ENCODE measurements at regions not wholly inside any gene's neighbourhood (a gene's known extent, or its start where the extent isn't known, plus 50 kb on each side); places are given as distances from the start of the nearest gene placed in this dataset.

GRCh38 chr14:65294816-65295215 is 117.7 kb upstream of the FUT8 start:
- Histone ChIP-seq H3K27ac (ENCODE audit: insufficient read depth, low read length) (no peak overlapping the region), H2AFZ (replicated peaks; ENCODE audit: low read length, poor library complexity) (no peak overlapping the region), H2BK120ac (ENCODE audit: low read depth, low read length) (no peak overlapping the region), H3K4me3 (ENCODE audit: insufficient read depth, low read depth, low read length) (no peak overlapping the region), H3K9ac (ENCODE audit: low read depth, low read length) (no peak overlapping the region), H3K14ac (replicated peaks; ENCODE audit: low read depth, low read length) (no peak overlapping the region), H4K91ac (ENCODE audit: insufficient read depth, low read depth, low read length) (no peak overlapping the region), H2BK5ac (ENCODE audit: low read depth, low read length, poor library complexity, severe bottlenecking) (no peak overlapping the region), H2AK9ac (replicated peaks; ENCODE audit: low read depth, low read length, poor library complexity) (no peak overlapping the region), H4K20me1 (ENCODE audit: insufficient read depth, low read length) (no peaks in the 10 kb centered on the region), H2AK5ac (ENCODE audit: low read depth, low read length) (no peak overlapping the region), H3K9me1 (ENCODE audit: insufficient read depth, low read length) (no peaks in the 10 kb centered on the region), H2BK15ac (ENCODE audit: low read depth, low read length) (no peak overlapping the region), H3K4me1 (ENCODE audit: control insufficient read depth, insufficient read depth, low read length) (no peaks in the 10 kb centered on the region), H4K5ac (ENCODE audit: low read depth, low read length) (no peak overlapping the region), H4K8ac (ENCODE audit: low read depth in 2 of 2, low read length in 2 of 2) (no peak overlapping the region), H3K36me3 (ENCODE audit: control insufficient read depth, insufficient read depth, low read length) (no peaks in the 10 kb centered on the region), H3K23ac (ENCODE audit: low read depth, low read length) (no peak overlapping the region), H3K18ac (ENCODE audit: low read depth, low read length) (no peak overlapping the region), H3K4ac (ENCODE audit: low read depth, low read length) (no peak overlapping the region), H3K79me1 (ENCODE audit: low read depth in 1 of 2, low read length in 2 of 2) (no peaks in the 10 kb centered on the region), H2BK20ac (ENCODE audit: low read depth, low read length) (no peak overlapping the region), H3K56ac (ENCODE audit: extremely low read depth, insufficient read depth, low read length) (no peak overlapping the region), H3K27me3 (ENCODE audit: control insufficient read depth, insufficient read depth, low read length) (no peaks in the 10 kb centered on the region), H3K4me2 (ENCODE audit: low read depth, low read length) (no peak overlapping the region), H3K9me3 (ENCODE audit: control insufficient read depth, insufficient read depth, low read length) (no peaks in the 10 kb centered on the region)
- no CpG with 5 or more reads among the region's 1 CpG for WGBS, 2 experiments (ENCODE audit: extremely low coverage in 2 of 2, insufficient read length in 1 of 2)
- no peak for DNase-seq
- no peak for ATAC-seq (ENCODE audit: low read depth)
- ChIA-PET CTCF (no interaction called here), POLR2A (ENCODE audit: unreplicated experiment) (no interaction called here)
- in situ Hi-C loops (cut with MboI; ENCODE audit: low sequenced_read_pairs): no loop called here
- BruUV-seq (replicated peaks): no TSS peak
- dilution Hi-C loops (cut with HindIII; ENCODE audit: low sequenced_read_pairs, unreplicated experiment): no loop called here
- intact Hi-C loops (cut with micrococcal nuclease): no loop called here
- TF ChIP-seq FOS (IDR thresholded peaks at IDR 0.05; ENCODE audit: low read depth, low read length) (no peak), CTCF (conservative IDR thresholded peaks at IDR 0.05; ENCODE audit: low read depth, low read length) (no peak), POLR2A (IDR thresholded peaks at IDR 0.05; ENCODE audit: low read depth, low read length) (no peak), NFE2L2 (IDR thresholded peaks at IDR 0.05; ENCODE audit: low read depth, low read length) (no peak), RAD21 (IDR thresholded peaks at IDR 0.05; ENCODE audit: low read length) (no peak), MAZ (IDR thresholded peaks at IDR 0.05; ENCODE audit: borderline replicate concordance, low read depth, low read length) (no peak)

Measured in IMR-90 (cell line).